ENCODE measurements at regions not wholly inside any gene's neighbourhood (a gene's known extent, or its start where the extent isn't known, plus 50 kb on each side); places are given as distances from the start of the nearest gene placed in this dataset.
"Not testable (repeated sequence)": the region's sequence is repeated elsewhere in the genome, so short reads cannot be mapped to it uniquely, and the experiment has no call there.

- no peaks in the 10 kb centered on the region for H3K27me3 Mint-ChIP-seq (ENCODE audit: insufficient read depth)
- TF ChIP-seq CTCF (IDR thresholded peaks at IDR 0.05) = no peak
- no peaks in the 10 kb centered on the region for H3K36me3 Mint-ChIP-seq (ENCODE audit: low read depth)
- H3K27ac Mint-ChIP-seq = no peak overlapping the region
- H3K4me1 Mint-ChIP-seq (ENCODE audit: low read depth) = peaks cover 34% of the 10 kb centered on the region
- no peak for DNase-seq
- no peak overlapping the region for H3K4me3 Mint-ChIP-seq
- no peaks in the 10 kb centered on the region for H3K9me3 Mint-ChIP-seq
Measured at GRCh38 chr2:212894026-212894425, 257.4 kb downstream of the IKZF2 start.

GRCh38 chr2:212893216-212893615 is 258.2 kb downstream of the IKZF2 start:
- Mint-ChIP-seq H3K4me1 (ENCODE audit: low read depth) (peaks cover 34% of the 10 kb centered on the region), H3K4me3 (peak overlapping the region; percentile 35; the same call in 1 of the 2 replicates), H3K9me3 (no peaks in the 10 kb centered on the region), H3K27me3 (ENCODE audit: insufficient read depth) (no peaks in the 10 kb centered on the region), H3K27ac (no peak overlapping the region), H3K36me3 (ENCODE audit: low read depth) (no peaks in the 10 kb centered on the region)
- no peak for DNase-seq
- TF ChIP-seq CTCF (IDR thresholded peaks at IDR 0.05) = no peak

- H3K27me3 Mint-ChIP-seq (ENCODE audit: insufficient read depth) = no peaks in the 10 kb centered on the region
- peaks cover 25% of the 10 kb centered on the region for H3K4me1 Mint-ChIP-seq (ENCODE audit: low read depth)
- peak overlapping the region; percentile 32 for H3K4me3 Mint-ChIP-seq
- no peaks in the 10 kb centered on the region for H3K36me3 Mint-ChIP-seq (ENCODE audit: low read depth)
- H3K9me3 Mint-ChIP-seq = no peaks in the 10 kb centered on the region
- peak; percentile 49 for DNase-seq
- no peak overlapping the region for H3K27ac Mint-ChIP-seq
- TF ChIP-seq CTCF (IDR thresholded peaks at IDR 0.05) = peak; percentile 78
Measured at GRCh38 chr2:212892193-212892592, 259.2 kb downstream of the IKZF2 start.

GRCh38 chr2:212891580-212891979 is 259.8 kb downstream of the IKZF2 start:
- Mint-ChIP-seq H3K4me1 (ENCODE audit: low read depth) (peaks cover 22% of the 10 kb centered on the region), H3K4me3 (no peak overlapping the region), H3K9me3 (peaks cover 2% of the 10 kb centered on the region; the same call in 1 of the 2 replicates), H3K36me3 (ENCODE audit: low read depth) (peaks cover 2% of the 10 kb centered on the region), H3K27me3 (ENCODE audit: insufficient read depth) (no peaks in the 10 kb centered on the region), H3K27ac (no peak overlapping the region)
- no peak for TF ChIP-seq CTCF (IDR thresholded peaks at IDR 0.05)
- no peak for DNase-seq

GRCh38 chr2:212882626-212883025 is 268.8 kb downstream of the IKZF2 start:
- H3K4me1 Mint-ChIP-seq (ENCODE audit: low read depth) = no peaks in the 10 kb centered on the region
- DNase-seq = no peak
- H3K9me3 Mint-ChIP-seq = peaks cover 27% of the 10 kb centered on the region
- peaks cover 27% of the 10 kb centered on the region for H3K36me3 Mint-ChIP-seq (ENCODE audit: low read depth)
- H3K27me3 Mint-ChIP-seq (ENCODE audit: insufficient read depth) = peaks cover 2% of the 10 kb centered on the region; the same call in 1 of the 2 replicates
- no peak for TF ChIP-seq CTCF (IDR thresholded peaks at IDR 0.05)
- H3K27ac Mint-ChIP-seq = no peak overlapping the region
- no peak overlapping the region for H3K4me3 Mint-ChIP-seq

GRCh38 chr2:212876556-212876955 is 274.9 kb downstream of the IKZF2 start:
- H3K27ac Mint-ChIP-seq; H3K4me3 Mint-ChIP-seq; H3K27me3 Mint-ChIP-seq (ENCODE audit: insufficient read depth); H3K4me1 Mint-ChIP-seq (ENCODE audit: low read depth); H3K9me3 Mint-ChIP-seq; DNase-seq: not testable (repeated sequence)
- peaks cover 28% of the 10 kb centered on the region for H3K36me3 Mint-ChIP-seq (ENCODE audit: low read depth)

GRCh38 chr2:212875950-212876349 is 275.5 kb downstream of the IKZF2 start:
- not testable (repeated sequence) for DNase-seq; H3K27ac Mint-ChIP-seq; H3K27me3 Mint-ChIP-seq (ENCODE audit: insufficient read depth); H3K4me3 Mint-ChIP-seq; H3K9me3 Mint-ChIP-seq; H3K4me1 Mint-ChIP-seq (ENCODE audit: low read depth)
- H3K36me3 Mint-ChIP-seq (ENCODE audit: low read depth) = peaks cover 28% of the 10 kb centered on the region

Data from HFFc6 (cell line).